Astrocyte (in vitro differentiated cells and primary cell): ENCODE measurements at regions not wholly inside any gene's neighbourhood (a gene's known extent, or its start where the extent isn't known, plus 50 kb on each side); places are given as distances from the start of the nearest gene placed in this dataset.

Source experiments
- DNase-seq: peaks from one replicate; pipeline ENCODE4 v3.0.0-alpha.2; 2010; ENCODE audit warnings: low read depth
- FAIRE-seq: peaks from 2 replicates; lab custom pipeline; 2011; peaks lifted over from hg19 to GRCh38; lab: Jason Lieb, UNC
- H2AFZ ChIP-seq: 2 replicates; pipeline ENCODE4 v1.6.0; 2012; ENCODE audit warnings: low read depth, low read length, inconsistent platforms
- H3K27ac ChIP-seq: 2 replicates; pipeline ENCODE4 v1.5.1; 2011; ENCODE audit warnings: low read depth, low read length, inconsistent platforms
- H3K27me3 ChIP-seq: 2 replicates; pipeline ENCODE4 v1.6.0; 2011; ENCODE audit warnings: low read length, inconsistent platforms; ENCODE audit not compliant: insufficient read depth
- H3K36me3 ChIP-seq: 2 replicates; pipeline ENCODE4 v1.5.1; 2011; ENCODE audit warnings: low read length, inconsistent platforms; ENCODE audit not compliant: insufficient read depth
- H3K4me1 ChIP-seq: 2 replicates; pipeline ENCODE4 v1.5.1; 2011; ENCODE audit warnings: low read length, inconsistent platforms; ENCODE audit not compliant: insufficient read depth
- H3K4me2 ChIP-seq: 2 replicates; pipeline ENCODE4 v1.6.0; 2012; ENCODE audit warnings: low read length, inconsistent platforms
- H3K4me3 ChIP-seq: 2 replicates; pipeline ENCODE4 v1.5.1; 2011; ENCODE audit warnings: low read depth, mild to moderate bottlenecking, low read length, inconsistent platforms; ENCODE audit not compliant: insufficient read depth
- H3K79me2 ChIP-seq: 2 replicates; pipeline ENCODE4 v1.6.0; 2012; ENCODE audit warnings: mild to moderate bottlenecking, low read length, inconsistent platforms; ENCODE audit not compliant: insufficient read depth
- H3K9ac ChIP-seq: 2 replicates; pipeline ENCODE4 v1.6.0; 2012; ENCODE audit warnings: mild to moderate bottlenecking, low read length, inconsistent platforms
- H3K9me3 ChIP-seq: 2 replicates; pipeline ENCODE4 v1.5.1; 2012; ENCODE audit warnings: low read depth, mild to moderate bottlenecking, low read length, inconsistent platforms; ENCODE audit not compliant: insufficient read depth
- H4K20me1 ChIP-seq: 2 replicates; pipeline ENCODE4 v1.6.0; 2012; ENCODE audit warnings: low read length, inconsistent platforms; ENCODE audit not compliant: insufficient read depth
- H3K27ac Mint-ChIP-seq: one replicate; pipeline ENCODE4 v1.8.0; 2021; ENCODE audit warnings: mild to moderate bottlenecking, mixed read lengths; ENCODE audit not compliant: unreplicated experiment
- H3K27me3 Mint-ChIP-seq: one replicate; pipeline ENCODE4 v1.8.0; 2021; ENCODE audit warnings: low read depth, mixed read lengths; ENCODE audit not compliant: unreplicated experiment
- H3K36me3 Mint-ChIP-seq: one replicate; pipeline ENCODE4 v1.8.0; 2021; ENCODE audit warnings: low read depth, mixed read lengths; ENCODE audit not compliant: unreplicated experiment
- H3K4me1 Mint-ChIP-seq: one replicate; pipeline ENCODE4 v1.8.0; 2021; ENCODE audit warnings: low read depth, mixed read lengths; ENCODE audit not compliant: unreplicated experiment
- H3K4me3 Mint-ChIP-seq: one replicate; pipeline ENCODE4 v1.8.0; 2021; ENCODE audit warnings: mild to moderate bottlenecking, moderate library complexity, mixed read lengths; ENCODE audit not compliant: unreplicated experiment
- H3K9me3 Mint-ChIP-seq: one replicate; pipeline ENCODE4 v1.8.0; 2021; ENCODE audit warnings: mild to moderate bottlenecking, mixed read lengths; ENCODE audit not compliant: unreplicated experiment
- CTCF ChIP-seq: IDR thresholded peaks from 2 replicates; pipeline ENCODE4 v1.5.1; 2011; ENCODE audit warnings: low read depth, mild to moderate bottlenecking, inconsistent platforms, low read length, moderate library complexity; ENCODE audit not compliant: insufficient read depth
- EZH2 ChIP-seq: IDR thresholded peaks from 2 replicates; pipeline ENCODE4 v1.6.1; 2012; ENCODE audit warnings: mild to moderate bottlenecking, low read length, inconsistent platforms; ENCODE audit not compliant: insufficient read depth

- H3K4me3 Mint-ChIP-seq: no peak overlapping the region
- no peaks in the 10 kb centered on the region for H3K36me3 ChIP-seq
- H3K9me3 Mint-ChIP-seq: peaks cover 25% of the 10 kb centered on the region
- H3K27me3 ChIP-seq: no peaks in the 10 kb centered on the region
- H3K9me3 ChIP-seq: peaks cover 12% of the 10 kb centered on the region
- no peak for FAIRE-seq
- H3K4me1 Mint-ChIP-seq: no peaks in the 10 kb centered on the region
- peaks cover 10% of the 10 kb centered on the region for H3K36me3 Mint-ChIP-seq
- H3K27me3 Mint-ChIP-seq: peaks cover 2% of the 10 kb centered on the region
- no peak for DNase-seq
- TF ChIP-seq CTCF (no peak), EZH2 (no peak)
- no peak overlapping the region for H3K27ac ChIP-seq
- H3K4me1 ChIP-seq: no peaks in the 10 kb centered on the region
- H4K20me1 ChIP-seq: no peaks in the 10 kb centered on the region
- H3K4me2 ChIP-seq: no peak overlapping the region
- no peak overlapping the region for H3K4me3 ChIP-seq
- H3K79me2 ChIP-seq: no peaks in the 10 kb centered on the region
- no peak overlapping the region for H2AFZ ChIP-seq
- no peak overlapping the region for H3K27ac Mint-ChIP-seq
- H3K9ac ChIP-seq: no peak overlapping the region
Observed at GRCh38 chr6:156575361-156575760, 201.8 kb upstream of the ARID1B start.

GRCh38 chr6:156564807-156565149 lies 212.4 kb upstream of the ARID1B start:
- no peak overlapping the region for H3K9ac ChIP-seq
- no peak for TF ChIP-seq CTCF
- TF ChIP-seq EZH2: no peak
- peaks cover 1% of the 10 kb centered on the region for H3K4me1 Mint-ChIP-seq
- H3K27ac Mint-ChIP-seq: no peak overlapping the region
- FAIRE-seq (no peak), DNase-seq (no peak)
- H3K36me3 ChIP-seq: no peaks in the 10 kb centered on the region
- no peak overlapping the region for H3K4me2 ChIP-seq
- H3K27me3 ChIP-seq: no peaks in the 10 kb centered on the region
- no peak overlapping the region for H3K27ac ChIP-seq
- H3K9me3 ChIP-seq: peaks cover 3% of the 10 kb centered on the region
- H3K27me3 Mint-ChIP-seq: peaks cover 3% of the 10 kb centered on the region
- H3K4me3 Mint-ChIP-seq: no peak overlapping the region
- no peaks in the 10 kb centered on the region for H3K4me1 ChIP-seq
- no peak overlapping the region for H2AFZ ChIP-seq
- no peaks in the 10 kb centered on the region for H3K79me2 ChIP-seq
- peaks cover 7% of the 10 kb centered on the region for H3K9me3 Mint-ChIP-seq
- H4K20me1 ChIP-seq: no peaks in the 10 kb centered on the region
- H3K4me3 ChIP-seq: no peak overlapping the region
- peaks cover 7% of the 10 kb centered on the region for H3K36me3 Mint-ChIP-seq

DNA sequence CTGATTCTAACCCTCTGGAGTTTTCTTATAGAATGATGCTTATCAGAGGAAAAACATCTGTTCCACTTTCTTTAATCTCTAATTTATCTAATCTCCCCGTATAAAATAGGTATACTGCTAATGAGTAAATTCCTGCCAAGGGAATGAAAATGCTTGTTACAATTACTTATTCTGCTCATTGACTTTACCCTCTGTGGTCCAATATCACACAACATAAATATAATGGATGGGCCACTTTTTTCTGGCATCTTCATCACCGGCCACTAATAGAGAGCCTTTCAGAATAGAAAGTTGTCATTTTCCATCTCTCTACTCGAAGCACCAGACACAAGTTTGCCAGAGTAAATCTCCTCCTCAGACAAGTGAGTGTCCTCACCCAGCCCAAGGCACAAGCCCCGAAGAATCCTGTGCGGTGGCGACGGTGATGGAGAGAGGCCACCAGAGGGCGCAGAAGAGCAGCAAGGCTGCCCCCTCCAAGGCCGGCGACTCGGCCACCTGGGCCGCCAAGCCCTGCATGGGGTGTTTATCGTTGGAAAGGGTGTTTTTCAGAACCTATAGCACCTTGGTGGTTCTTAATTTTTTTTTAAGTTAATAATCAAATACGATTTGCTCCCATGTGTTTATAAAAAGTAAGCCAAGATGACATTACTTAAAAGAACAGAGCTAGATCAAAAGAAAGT lies 212.9 kb upstream of the ARID1B start:
- Histone ChIP-seq H3K4me1 (no peaks in the 10 kb centered on the region), H3K27ac (no peak overlapping the region), H3K36me3 (no peaks in the 10 kb centered on the region), H3K79me2 (no peaks in the 10 kb centered on the region), H3K4me2 (no peak overlapping the region), H3K9me3 (peaks cover 3% of the 10 kb centered on the region), H2AFZ (no peak overlapping the region), H3K27me3 (no peaks in the 10 kb centered on the region), H3K9ac (no peak overlapping the region), H4K20me1 (no peaks in the 10 kb centered on the region), H3K4me3 (no peak overlapping the region)
- Mint-ChIP-seq H3K4me3 (no peak overlapping the region), H3K27me3 (peaks cover 2% of the 10 kb centered on the region), H3K36me3 (peaks cover 7% of the 10 kb centered on the region), H3K9me3 (peaks cover 9% of the 10 kb centered on the region), H3K27ac (no peak overlapping the region), H3K4me1 (peaks cover 1% of the 10 kb centered on the region)
- FAIRE-seq: no peak
- TF ChIP-seq EZH2 (no peak), CTCF (peak; percentile 74)
- DNase-seq: peak; percentile 13
